ENCODE measurements at regions not wholly inside any gene's neighbourhood (a gene's known extent, or its start where the extent isn't known, plus 50 kb on each side); places are given as distances from the start of the nearest gene placed in this dataset.
A peak's percentile ranks its signal among the peaks of the same experiment; 100 is the strongest.
"Not testable (repeated sequence)": the region's sequence is repeated elsewhere in the genome, so short reads cannot be mapped to it uniquely, and the experiment has no call there.

- DNase-seq (ENCODE audit: low read depth in 3 of 3) = no peak
Observed at GRCh38 chr2:47295131-47295980, 73.8 kb upstream of the EPCAM start.

- DNase-seq (ENCODE audit: low read depth in 3 of 3) = no peak
Observed at GRCh38 chr2:47293976-47294375, 75.1 kb upstream of the EPCAM start.

DNA sequence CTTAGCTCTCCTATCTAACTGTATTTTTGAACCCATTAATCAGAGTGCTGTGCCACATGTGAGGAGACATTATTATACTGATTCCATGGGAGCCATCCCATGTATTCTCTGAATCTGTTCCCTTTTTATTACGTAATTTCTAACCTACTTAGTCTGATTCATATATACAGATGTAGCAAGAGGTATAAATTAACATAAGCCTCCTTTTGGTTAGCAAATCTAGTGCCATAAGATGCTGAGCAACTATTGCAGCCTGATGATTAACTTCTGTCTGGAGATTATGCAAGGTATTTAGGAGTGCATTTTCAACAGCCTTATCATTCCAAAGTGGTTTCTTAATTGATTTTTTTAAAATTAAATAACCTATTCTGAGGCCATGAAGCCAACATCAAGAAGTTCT is 80.2 kb upstream of the EPCAM start:
- no peak for DNase-seq (ENCODE audit: low read depth in 3 of 3)

DNA sequence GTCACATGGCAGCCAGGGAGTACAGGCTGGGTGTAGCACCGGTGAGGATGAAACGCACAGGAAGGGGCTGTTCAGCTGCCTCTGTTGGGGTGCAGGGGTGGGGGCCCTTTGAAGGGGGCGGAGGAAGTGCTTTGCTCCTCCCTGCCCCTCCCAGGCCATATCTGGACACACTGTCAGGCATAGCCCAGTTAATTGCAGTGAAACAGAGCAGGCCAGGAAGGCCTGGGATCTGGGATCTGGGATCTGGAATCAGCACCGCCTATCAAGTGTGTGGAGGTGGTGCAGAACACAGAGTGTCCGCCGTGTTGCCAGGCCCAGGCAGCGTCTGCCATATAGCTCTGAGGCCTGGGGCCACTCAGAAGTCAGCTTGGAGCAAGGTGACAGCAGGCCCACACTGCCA is 85.5 kb upstream of the EPCAM start:
- DNase-seq (ENCODE audit: low read depth in 3 of 3) = no peak

- no peak for DNase-seq (ENCODE audit: low read depth in 3 of 3)
Observed at GRCh38 chr2:47282621-47283272, 86.4 kb upstream of the EPCAM start.

DNA sequence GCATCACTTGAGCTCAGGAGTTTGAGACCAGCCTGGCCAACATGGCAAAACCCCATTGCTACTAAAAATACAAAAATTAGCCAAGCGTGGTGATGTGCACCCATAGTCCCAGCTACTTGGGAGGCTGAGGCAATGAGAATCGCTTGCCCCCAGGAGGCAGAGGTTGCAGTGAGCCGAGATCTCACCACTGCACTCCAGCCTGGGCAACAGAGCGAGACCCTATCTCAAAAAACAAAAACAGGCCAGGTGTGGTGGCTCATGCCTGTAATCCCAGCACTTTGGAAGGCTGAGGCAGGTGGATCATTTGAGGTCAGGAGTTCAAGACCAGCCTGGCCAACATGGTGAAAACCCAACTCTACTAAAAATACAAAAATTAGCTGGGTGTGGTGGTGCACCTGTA is 89.6 kb upstream of the EPCAM start:
- not testable (repeated sequence) for DNase-seq (ENCODE audit: low read depth in 3 of 3)

- no peak for DNase-seq (ENCODE audit: low read depth in 3 of 3)
Observed at GRCh38 chr2:47277987-47278386, 91.1 kb upstream of the EPCAM start.

DNA sequence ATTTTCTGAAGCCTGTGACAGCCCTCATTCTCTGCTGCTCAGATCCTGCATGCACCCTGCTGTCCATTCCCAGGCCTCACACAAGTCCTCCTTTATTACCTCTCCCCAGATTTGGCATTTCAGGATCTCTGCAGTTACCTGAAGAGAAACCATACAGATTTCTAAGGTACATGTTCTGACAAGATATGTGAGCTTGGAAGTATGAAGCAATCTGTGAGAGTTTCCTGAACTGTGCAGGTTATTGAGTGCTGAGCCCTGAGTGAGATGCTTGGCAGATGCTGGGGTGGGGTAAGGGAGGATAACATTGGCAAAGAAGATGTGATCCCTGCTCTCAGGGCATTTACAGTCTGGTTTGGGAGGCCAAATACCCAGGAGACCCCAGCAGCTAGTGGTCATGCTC is 91.9 kb upstream of the EPCAM start:
- no peak for DNase-seq (ENCODE audit: low read depth in 3 of 3)

DNA sequence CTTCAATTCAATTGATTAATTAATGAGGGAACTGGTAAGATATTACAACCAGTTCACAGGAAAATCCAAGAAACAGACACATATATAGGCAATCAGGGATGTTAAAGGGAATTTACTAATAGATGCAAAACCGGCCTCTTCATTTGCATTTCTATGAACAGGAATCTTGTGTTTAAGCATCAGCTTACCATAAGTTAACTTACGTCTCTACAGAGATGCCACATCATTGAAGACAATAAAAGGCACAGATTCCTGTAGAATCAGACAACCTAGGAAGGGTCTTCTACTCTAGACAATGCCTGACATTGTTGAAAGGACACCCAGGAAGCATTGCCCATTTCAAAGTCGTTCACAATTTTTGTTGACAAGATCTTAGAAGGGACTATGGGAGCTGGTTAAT is 93.0 kb upstream of the EPCAM start:
- DNase-seq (ENCODE audit: low read depth in 3 of 3) = no peak

GRCh38 chr2:47274054-47274782 is 94.9 kb upstream of the EPCAM start:
- DNase-seq (ENCODE audit: low read depth in 3 of 3) = no peak

DNA sequence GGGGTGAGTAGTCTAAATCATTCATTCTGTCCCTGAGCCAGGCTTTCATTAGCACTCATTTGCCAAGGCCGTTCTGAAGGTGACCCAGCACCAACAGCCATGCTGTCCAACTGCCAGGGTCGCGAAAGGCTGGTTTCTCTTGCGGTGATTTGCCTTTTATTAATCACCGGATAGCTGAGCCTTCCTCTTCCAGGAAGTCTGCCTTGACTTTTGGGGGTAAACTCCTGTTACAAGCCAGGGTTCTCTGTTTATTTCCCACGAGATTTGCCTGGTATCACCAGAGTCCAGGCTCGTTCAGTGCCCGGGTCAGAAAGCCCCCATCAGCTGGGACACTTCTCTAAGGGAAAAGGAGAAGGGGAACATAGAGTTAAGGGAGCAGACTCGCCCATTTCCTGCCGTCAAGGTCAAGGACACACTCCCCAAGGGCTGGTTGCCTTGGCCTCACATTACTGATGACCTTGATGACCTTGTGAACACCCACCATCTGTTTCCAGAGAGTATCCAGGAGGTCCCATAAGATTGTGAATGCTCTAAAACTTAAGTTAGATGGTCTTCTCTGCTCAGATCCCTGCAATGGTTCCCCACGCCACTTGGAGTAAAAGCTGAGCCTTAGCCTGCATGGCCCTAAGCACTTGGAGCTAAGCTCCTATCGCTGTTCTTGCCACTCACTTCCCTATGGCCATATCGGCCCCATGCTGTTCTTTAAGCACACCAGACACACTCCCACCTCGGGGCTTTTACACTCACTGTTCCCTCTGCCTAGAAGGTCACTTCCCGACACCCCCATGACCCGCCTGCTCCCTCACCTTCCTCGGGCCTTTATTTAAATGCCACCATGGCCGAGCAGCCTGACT is 96.0 kb upstream of the EPCAM start:
- no peak for DNase-seq (ENCODE audit: low read depth in 3 of 3)

GRCh38 chr2:47272031-47272864 is 95.9 kb upstream of the CALM2 start:
- peak; percentile 24 to 30 (median 29) for DNase-seq (ENCODE audit: low read depth in 3 of 3)

GRCh38 chr2:47271054-47272000 is 95.0 kb upstream of the CALM2 start:
- no peak for DNase-seq (ENCODE audit: low read depth in 3 of 3)

DNA sequence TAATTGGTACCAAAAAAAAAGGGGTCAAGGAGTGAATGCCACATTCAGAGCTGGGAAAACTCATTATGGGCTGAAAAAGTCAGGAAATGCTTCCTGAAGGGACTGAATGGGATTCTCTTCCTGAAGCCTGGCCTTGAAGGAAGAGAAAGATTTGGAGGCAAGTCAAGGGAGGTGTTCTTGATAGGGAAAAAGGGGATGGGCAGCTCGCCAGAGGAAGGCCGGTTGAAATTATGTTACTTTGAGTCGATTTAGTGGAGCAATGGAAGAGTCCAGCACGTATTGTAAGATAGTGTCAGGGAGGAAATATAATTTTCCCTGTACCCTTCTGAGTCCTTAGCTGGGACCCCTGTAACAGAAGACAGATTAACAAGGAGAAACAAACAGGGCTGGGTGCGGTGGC is 94.1 kb upstream of the CALM2 start:
- no peak for DNase-seq (ENCODE audit: low read depth in 3 of 3)

GRCh38 chr2:47269316-47270232 is 93.3 kb upstream of the CALM2 start:
- no peak for DNase-seq (ENCODE audit: low read depth in 3 of 3)

DNA sequence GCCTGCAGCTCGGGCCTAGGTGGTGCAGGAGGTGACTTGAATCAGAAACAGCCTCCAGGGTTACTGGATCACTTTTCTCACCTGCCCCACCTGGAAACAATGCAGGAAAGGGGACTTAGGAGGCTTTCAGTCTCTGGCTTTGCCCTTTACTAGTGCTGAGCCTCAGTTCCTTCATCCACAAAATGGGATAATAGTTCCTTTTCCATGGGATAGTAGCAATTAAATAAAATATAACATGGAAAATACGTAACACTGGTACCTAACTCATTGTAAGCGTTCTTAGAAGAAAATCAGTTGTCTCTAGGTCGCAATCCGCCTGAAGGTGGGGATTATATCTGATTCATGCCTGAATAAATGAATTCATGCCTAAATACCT is 91.4 kb upstream of the CALM2 start:
- DNase-seq (ENCODE audit: low read depth in 3 of 3) = no peak

DNA sequence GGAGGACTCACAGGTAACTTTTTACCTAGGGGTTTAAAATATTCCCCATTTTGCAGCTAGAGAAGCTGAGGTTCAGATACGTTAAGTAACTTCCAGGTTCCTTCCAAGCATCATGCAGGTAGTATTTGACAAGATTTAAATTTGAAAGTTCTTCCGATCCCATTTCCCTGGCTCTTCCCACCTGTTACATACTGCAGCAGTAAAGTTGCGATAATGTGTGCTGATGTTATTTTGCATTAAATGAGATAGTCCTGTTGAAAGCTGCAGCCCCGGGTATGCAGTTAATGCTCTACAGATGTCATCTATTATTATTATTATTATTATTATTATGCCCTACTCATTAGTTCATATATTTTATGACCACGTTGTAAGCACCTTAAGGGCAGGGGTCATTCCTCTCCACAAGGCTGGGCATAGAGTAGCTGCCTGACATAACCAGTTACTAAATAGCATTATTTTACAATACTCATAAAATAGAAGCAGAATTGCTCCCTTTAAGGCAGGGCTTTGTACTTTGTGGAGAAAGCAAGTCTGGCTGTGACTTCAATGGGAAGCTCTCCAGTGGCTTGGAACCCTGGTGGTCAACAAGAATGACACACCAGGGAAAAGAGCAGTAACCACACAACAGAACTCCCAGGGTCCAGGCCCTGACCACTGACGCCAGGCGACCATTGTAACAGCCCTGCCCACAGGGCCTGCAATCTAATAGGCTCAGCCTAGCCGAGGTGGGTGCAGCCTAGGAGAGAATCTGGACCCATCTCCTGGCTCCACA is 90.8 kb upstream of the CALM2 start:
- DNase-seq (ENCODE audit: low read depth in 3 of 3) = no peak

DNA sequence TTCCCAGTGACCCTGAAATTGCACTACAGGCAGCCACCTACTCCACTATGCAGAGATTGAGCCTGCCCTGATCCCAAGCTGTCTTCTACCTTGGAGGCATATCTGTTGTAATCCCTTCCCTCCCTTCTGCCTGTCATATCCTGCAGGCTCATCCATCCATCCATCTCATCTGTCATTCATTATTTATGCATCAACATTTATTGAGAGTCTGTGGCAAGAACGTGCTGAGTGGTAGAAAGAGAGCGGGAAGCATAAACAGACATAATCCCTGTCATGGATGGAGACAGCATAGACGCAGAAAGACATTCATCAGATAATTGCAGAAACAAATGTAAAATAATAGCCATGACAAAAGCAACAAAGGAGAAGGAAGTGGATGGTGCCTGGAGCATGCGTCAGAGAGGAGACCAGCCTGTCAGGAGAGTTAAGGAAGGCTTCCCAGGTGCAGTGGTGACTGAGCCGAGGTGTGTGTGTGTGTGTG is 89.5 kb upstream of the CALM2 start:
- no peak for DNase-seq (ENCODE audit: low read depth in 3 of 3)
